HepG2 (cell line): ENCODE measurements at regions not wholly inside any gene's neighbourhood (a gene's known extent, or its start where the extent isn't known, plus 50 kb on each side); places are given as distances from the start of the nearest gene placed in this dataset.

Source experiments
- ATAC-seq: fragments of 200-7000 bp; cut with Tn5 transposase; 3 replicates; pipeline ENCODE4 v1.9.1; 2020; ENCODE audit warnings: mild to moderate bottlenecking, moderate library complexity
- BruUV-seq: library from RNA; stranded (reverse); fragments of 400-500 nt; replicated peaks from 2 replicates; lab custom pipeline; 2021; lab: Mats Ljungman, UMichigan
- CTCF ChIA-PET: fragments of 300-600 bp; formaldehyde crosslinking; extraction: SDS; loops from one replicate; lab custom pipeline; 2021; ENCODE audit warnings: low total read pairs, inconsistent platforms, low intra/inter-chr PET ratio; lab: Yijun Ruan, JAX
- POLR2A ChIA-PET: fragments of 350-600 bp; sonication (Branson Sonifier 250); formaldehyde crosslinking; loops from one replicate; lab custom pipeline; 2020; ENCODE audit warnings: antibody characterized with exemption, inconsistent platforms; lab: Yijun Ruan, JAX
- DNase-seq: peaks from one replicate; pipeline ENCODE4 v3.0.0-alpha.2; 2015; ENCODE audit warnings: low spot score
- FAIRE-seq: peaks from 3 replicates; lab custom pipeline; 2011; peaks lifted over from hg19 to GRCh38; lab: Jason Lieb, UNC
- H2AFZ ChIP-seq: one replicate; pipeline ENCODE4 v1.6.1; 2011; ENCODE audit warnings: low read length, inconsistent platforms
- H3K27ac ChIP-seq: fragments of 300-600 bp; 3 replicates; pipeline ENCODE4 v1.8.0; 2011; ENCODE audit warnings: mixed run types, mild to moderate bottlenecking, mixed read lengths, low read length, inconsistent platforms; ENCODE audit not compliant: insufficient read depth; ENCODE audit errors: extremely low read length
- H3K27me3 ChIP-seq, 2 experiments: fragments of 200-600 bp in 1 of 2; 2 replicates in 1 of 2; 3 replicates in 1 of 2; pipeline versions ENCODE4 v1.6.0 to v1.8.0; 2011; ENCODE audit warnings: low read length in 2 of 2, mild to moderate bottlenecking in 2 of 2, moderate library complexity in 2 of 2, inconsistent platforms in 1 of 2; ENCODE audit not compliant: insufficient read depth in 2 of 2, control insufficient read depth in 1 of 2
- H3K36me3 ChIP-seq, 2 experiments: fragments of 200-600 bp in 1 of 2; replicated peaks in 1 of 2; 2 replicates in 1 of 2; 3 replicates in 1 of 2; pipeline versions ENCODE4 v1.5.1 to v1.8.0; 2011; ENCODE audit warnings: low read length in 2 of 2, inconsistent platforms in 1 of 2; ENCODE audit not compliant: insufficient read depth in 2 of 2, control insufficient read depth in 1 of 2
- H3K4me1 ChIP-seq: 2 replicates; pipeline ENCODE4 v1.5.1; 2012; ENCODE audit warnings: low read length, inconsistent platforms; ENCODE audit not compliant: insufficient read depth
- H3K4me2 ChIP-seq: 2 replicates; pipeline ENCODE4 v1.6.0; 2011; ENCODE audit warnings: low read depth, low read length, inconsistent platforms
- H3K4me3 ChIP-seq, 3 experiments: fragments of 200-600 bp in 1 of 3; sonication (generic), shearing (Covaris generic) in 1 of 3; replicated peaks in 1 of 3; 2 replicates each; pipeline ENCODE4 v1.5.1; 2011 to 2016; ENCODE audit warnings: low read length in 3 of 3, inconsistent platforms in 2 of 3, low read depth in 2 of 3, mild to moderate bottlenecking in 2 of 3, control low read depth in 1 of 3, mixed read lengths in 1 of 3; ENCODE audit not compliant: insufficient read depth in 1 of 3
- H3K79me2 ChIP-seq: one replicate; pipeline ENCODE4 v1.6.1; 2011; ENCODE audit warnings: low read length, inconsistent platforms; ENCODE audit not compliant: insufficient read depth
- H3K9ac ChIP-seq: 2 replicates; pipeline ENCODE4 v1.6.0; 2011; ENCODE audit warnings: mild to moderate bottlenecking, low read depth, low read length, inconsistent platforms; ENCODE audit not compliant: insufficient read depth
- H3K9me3 ChIP-seq: 2 replicates; pipeline ENCODE4 v1.5.1; 2012; ENCODE audit warnings: mild to moderate bottlenecking, low read length
- H4K20me1 ChIP-seq: 2 replicates; pipeline ENCODE4 v1.6.0; 2011; ENCODE audit warnings: inconsistent platforms, mild to moderate bottlenecking, low read length, moderate library complexity; ENCODE audit not compliant: insufficient read depth
- ARID2 ChIP-seq: sonication (generic); formaldehyde crosslinking; IDR thresholded peaks from 2 replicates; pipeline ENCODE4 v1.8.1; 2022; ENCODE audit warnings: mild to moderate bottlenecking, missing genetic modification reagents, borderline replicate concordance
- MBNL3 ChIP-seq: fragments of 250-450 bp; sonication (Bioruptor Pico); conservative IDR thresholded peaks from 2 replicates; pipeline ENCODE4 v1.8.0; 2022; ENCODE audit warnings: mild to moderate bottlenecking, inconsistent platforms
- ZNF44 ChIP-seq: sonication (generic); formaldehyde crosslinking; IDR thresholded peaks from 2 replicates; pipeline ENCODE4 v1.5.1; 2020; ENCODE audit warnings: mild to moderate bottlenecking, missing genetic modification reagents
- ZNF446 ChIP-seq: sonication (generic); formaldehyde crosslinking; IDR thresholded peaks from 2 replicates; pipeline ENCODE4 v1.5.0; 2020; ENCODE audit warnings: mild to moderate bottlenecking, missing genetic modification reagents
- WGBS: methylation state at CpG from one replicate; pipeline ENCODE4 v1.1.6; 2017; ENCODE audit warnings: low lambda C conversion rate; 5-methylcytosine and 5-hydroxymethylcytosine counted together
- in situ Hi-C: cut with HindIII; loops from 2 replicates; pipeline ENCODE4 v1.10.0; 2017; ENCODE audit warnings: low pct_unique_long_range_greater_than_20kb; ENCODE audit not compliant: extremely low pct_ligation_motif_present
- intact Hi-C: fragments of 100-400 bp; cut with micrococcal nuclease; formaldehyde crosslinking; loops from one replicate; pipeline ENCODE4 v1.10.0; 2022; ENCODE audit not compliant: unreplicated experiment

DNA sequence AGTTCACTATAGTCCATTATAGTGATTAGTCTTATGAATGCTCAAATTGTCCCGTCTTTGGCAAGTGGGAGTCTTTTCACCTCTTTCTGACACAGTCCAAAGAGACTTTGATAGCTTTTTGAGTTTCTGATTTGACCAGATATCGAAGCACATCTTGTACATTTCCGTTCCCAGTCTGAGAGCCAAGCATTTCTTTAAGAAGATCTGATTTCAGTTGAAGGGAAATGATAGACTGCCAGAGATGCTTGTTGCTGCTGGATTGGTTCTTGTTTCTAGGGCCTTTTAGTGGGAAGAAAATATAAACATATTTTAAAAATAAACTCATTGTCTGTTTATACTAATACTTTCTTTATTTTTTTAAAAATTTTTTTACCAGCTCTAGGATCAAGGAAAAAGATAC lies 54.1 kb upstream of the IER3 start (continued):
- no peak for TF ChIP-seq MBNL3
- no peak for TF ChIP-seq ARID2 (CRISPR knock-in tag)
- no peak for TF ChIP-seq ZNF446 (CRISPR knock-in tag)

DNA sequence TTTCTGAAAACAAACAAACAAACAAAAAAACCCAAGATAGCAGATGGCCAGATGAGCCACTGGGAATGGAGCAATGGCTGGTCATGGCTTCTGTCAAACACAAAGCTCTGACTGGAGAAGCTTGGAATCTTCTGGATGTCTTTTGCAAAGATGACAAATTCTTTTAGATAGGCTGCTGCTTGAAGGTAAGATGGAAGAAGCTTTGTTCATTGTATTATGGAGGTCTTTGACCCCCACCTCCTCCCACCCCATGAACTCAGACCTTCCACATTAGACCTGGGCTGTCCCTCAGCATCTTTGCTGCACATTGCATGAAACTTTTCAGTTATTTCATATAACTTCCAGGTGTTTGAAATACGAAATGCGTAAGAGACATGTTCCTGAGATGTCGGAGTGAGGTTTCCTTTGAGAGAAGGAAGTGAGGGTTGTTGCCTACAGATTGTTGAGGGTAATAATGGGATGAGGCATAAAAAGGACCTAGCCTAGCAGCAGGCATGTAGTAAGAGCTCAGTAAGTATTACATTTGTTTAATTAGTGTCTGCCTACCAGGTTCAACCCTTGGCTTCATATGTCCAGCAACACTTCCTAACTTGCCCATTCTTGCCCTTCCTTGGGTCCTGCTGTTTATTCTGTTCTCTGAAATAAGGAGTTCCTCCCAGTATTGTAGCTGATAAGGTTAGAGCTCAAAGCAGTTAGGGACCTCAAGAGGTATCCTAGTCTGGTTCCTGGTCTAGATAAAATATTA lies 51.4 kb upstream of the IER3 start:
- Histone ChIP-seq H3K79me2 (no peaks in the 10 kb centered on the region), H3K36me3 (no peaks in the 10 kb centered on the region), H4K20me1 (no peaks in the 10 kb centered on the region), H3K27ac (no peak overlapping the region), H3K4me2 (no peak overlapping the region), H3K9me3 (no peaks in the 10 kb centered on the region), H3K27me3 (no peaks in the 10 kb centered on the region), H3K9ac (no peak overlapping the region), H3K4me1 (peaks cover 72% of the 10 kb centered on the region), H2AFZ (no peak overlapping the region), H3K4me3 (no peak overlapping the region)
- ChIA-PET POLR2A (interaction anchor here (1.1 to 1.3 kb wide), 2 partner anchors 14 to 51 kb away, joined by 3 read pairs; partner anchors contain the start of gene IER3), CTCF (no interaction called here)
- 97% methylated on average over 3 of the region's 3 CpGs for WGBS
- in situ Hi-C loops (no loop called here), intact Hi-C loops (no loop called here)
- FAIRE-seq (no peak), ATAC-seq (no peak), DNase-seq (no peak)
- no peak for TF ChIP-seq ZNF44 (CRISPR knock-in tag)
- no TSS peak for BruUV-seq
